H1 (cell line): ENCODE measurements at regions not wholly inside any gene's neighbourhood (a gene's known extent, or its start where the extent isn't known, plus 50 kb on each side); places are given as distances from the start of the nearest gene placed in this dataset.

Experiments used
- CTCF ChIA-PET: fragments of 300-600 bp; sonication (Branson Sonifier 250); formaldehyde crosslinking; loops from one replicate; lab custom pipeline; 2021; ENCODE audit not compliant: partially characterized antibody; lab: Charles Lee
- POLR2A ChIA-PET: fragments of 300-600 bp; sonication (Branson Sonifier 250); formaldehyde crosslinking; loops from one replicate; lab custom pipeline; 2021; ENCODE audit warnings: inconsistent platforms; ENCODE audit not compliant: partially characterized antibody; lab: Charles Lee
- DNase-seq, 2 experiments: peaks; one replicate each; pipeline versions ENCODE4 v3.0.0 to v3.0.0-alpha.2; 2010 to 2022; ENCODE audit warnings: low spot score in 2 of 2, low read depth in 1 of 2, mixed read lengths in 1 of 2
- FAIRE-seq: peaks from 2 replicates; lab custom pipeline; 2011; peaks lifted over from hg19 to GRCh38; lab: Jason Lieb, UNC
- H2AFZ ChIP-seq: 2 replicates; pipeline ENCODE4 v1.8.1; 2012; ENCODE audit warnings: low read length, inconsistent platforms
- H2AK5ac ChIP-seq: 2 replicates; pipeline ENCODE4 v1.6.1; 2013; ENCODE audit warnings: low read depth, low read length
- H2BK120ac ChIP-seq: replicated peaks from 2 replicates; pipeline ENCODE3; 2013; ENCODE audit warnings: low read depth, low read length, inconsistent platforms
- H2BK12ac ChIP-seq: 2 replicates; pipeline ENCODE4 v1.6.1; 2013; ENCODE audit warnings: low read depth, low read length
- H2BK15ac ChIP-seq: 2 replicates; pipeline ENCODE4 v1.6.1; 2013; ENCODE audit warnings: low read length
- H2BK20ac ChIP-seq: 2 replicates; pipeline ENCODE4 v1.6.1; 2013; ENCODE audit warnings: low read length
- H2BK5ac ChIP-seq: 2 replicates; pipeline ENCODE4 v1.6.1; 2013; ENCODE audit warnings: low read depth, low read length
- H3K14ac ChIP-seq: 2 replicates; pipeline ENCODE4 v1.6.1; 2013; ENCODE audit warnings: inconsistent platforms; ENCODE audit not compliant: insufficient read length
- H3K18ac ChIP-seq: 2 replicates; pipeline ENCODE4 v1.6.1; 2013; ENCODE audit warnings: low read length; ENCODE audit errors: extremely low read depth
- H3K23ac ChIP-seq: 2 replicates; pipeline ENCODE4 v1.6.1; 2013; ENCODE audit warnings: inconsistent platforms; ENCODE audit not compliant: insufficient read length
- H3K23me2 ChIP-seq: 2 replicates; pipeline ENCODE4 v1.6.1; 2013; ENCODE audit warnings: low read depth, low read length
- H3K27ac ChIP-seq: 2 replicates; pipeline ENCODE4 v1.6.1; 2011; ENCODE audit warnings: low read depth, low read length, inconsistent platforms
- H3K27me3 ChIP-seq, 4 experiments: replicated peaks in 1 of 4; 1 replicate in 1 of 4; 2 replicates in 3 of 4; pipeline versions ENCODE4 v1.6.1 to v1.8.1; 2011 to 2013; ENCODE audit warnings: low read length in 3 of 4, mild to moderate bottlenecking in 3 of 4, inconsistent platforms in 2 of 4, mixed read lengths in 2 of 4, moderate library complexity in 1 of 4; ENCODE audit not compliant: control insufficient read depth in 3 of 4, insufficient read depth in 3 of 4; ENCODE audit errors: extremely low read depth in 1 of 4
- H3K36me3 ChIP-seq, 4 experiments: 2 replicates each; pipeline versions ENCODE4 v1.6.1 to v1.8.1; 2011 to 2013; ENCODE audit warnings: mild to moderate bottlenecking in 4 of 4, low read length in 3 of 4, moderate library complexity in 2 of 4, control low read depth in 1 of 4, inconsistent platforms in 1 of 4; ENCODE audit not compliant: insufficient read depth in 4 of 4, control insufficient read depth in 2 of 4
- H3K4ac ChIP-seq: replicated peaks from 2 replicates; pipeline ENCODE3; 2013; ENCODE audit warnings: low read length, low read depth, mixed read lengths, inconsistent platforms; ENCODE audit not compliant: insufficient read length
- H3K4me1 ChIP-seq, 4 experiments: replicated peaks in 1 of 4; 1 replicate in 1 of 4; 2 replicates in 3 of 4; pipeline versions ENCODE4 v1.6.1 to v1.8.1; 2011 to 2013; ENCODE audit warnings: low read length in 3 of 4, inconsistent platforms in 2 of 4, mixed read lengths in 1 of 4; ENCODE audit not compliant: insufficient read depth in 4 of 4, control insufficient read depth in 3 of 4
- H3K4me2 ChIP-seq, 2 experiments: 2 replicates each; pipeline versions ENCODE4 v1.6.1 to v1.8.1; 2011 to 2013; ENCODE audit warnings: low read depth in 2 of 2, low read length in 2 of 2, control low read depth in 1 of 2, inconsistent platforms in 1 of 2, mild to moderate bottlenecking in 1 of 2; ENCODE audit not compliant: insufficient read depth in 1 of 2
- H3K4me3 ChIP-seq, 4 experiments: fragments of 200-600, 300-600 bp in 1 of 4; sonication (generic), shearing (Covaris generic), sonication (Bioruptor Twin) in 1 of 4; 2 replicates each; pipeline versions ENCODE4 v1.5.1 to v1.8.1; 2011 to 2016; ENCODE audit warnings: low read length in 4 of 4, low read depth in 3 of 4, control low read depth in 2 of 4, inconsistent platforms in 2 of 4, mild to moderate bottlenecking in 2 of 4, mixed read lengths in 1 of 4, moderate library complexity in 1 of 4; ENCODE audit not compliant: insufficient read depth in 2 of 4; ENCODE audit errors: extremely low read depth in 1 of 4
- H3K56ac ChIP-seq: replicated peaks from 2 replicates; pipeline ENCODE3; 2013; ENCODE audit warnings: low read depth, mild to moderate bottlenecking, mixed read lengths, low read length, inconsistent platforms; ENCODE audit not compliant: insufficient read length
- H3K79me1 ChIP-seq: 2 replicates; pipeline ENCODE4 v1.6.1; 2013; ENCODE audit warnings: low read depth, low read length, control low read depth
- H3K79me2 ChIP-seq, 2 experiments: 2 replicates each; pipeline versions ENCODE4 v1.6.1 to v1.8.1; 2012 to 2013; ENCODE audit warnings: low read length in 2 of 2, mild to moderate bottlenecking in 2 of 2, inconsistent platforms in 1 of 2; ENCODE audit not compliant: insufficient read depth in 2 of 2, control insufficient read depth in 1 of 2
- H3K9ac ChIP-seq, 4 experiments: replicated peaks in 1 of 4; 1 replicate in 1 of 4; 2 replicates in 3 of 4; pipeline versions ENCODE4 v1.6.1 to v1.8.1; 2011 to 2013; ENCODE audit warnings: low read depth in 3 of 4, low read length in 3 of 4, control low read depth in 2 of 4, mild to moderate bottlenecking in 2 of 4, moderate library complexity in 2 of 4, inconsistent platforms in 1 of 4; ENCODE audit errors: extremely low read depth in 1 of 4
- H3K9me3 ChIP-seq, 2 experiments: 2 replicates each; pipeline versions ENCODE4 v1.6.1 to v1.8.1; 2012 to 2013; ENCODE audit warnings: mild to moderate bottlenecking in 2 of 2, moderate library complexity in 2 of 2, control low read depth in 1 of 2, inconsistent platforms in 1 of 2, low read depth in 1 of 2, low read length in 1 of 2, mixed read lengths in 1 of 2; ENCODE audit not compliant: insufficient read depth in 2 of 2
- H4K20me1 ChIP-seq, 2 experiments: replicated peaks in 1 of 2; 2 replicates each; pipeline versions ENCODE3 to v1.8.1; 2011 to 2013; ENCODE audit warnings: inconsistent platforms in 2 of 2, low read length in 2 of 2, mild to moderate bottlenecking in 1 of 2; ENCODE audit not compliant: insufficient read depth in 2 of 2, control insufficient read depth in 1 of 2
- H4K5ac ChIP-seq: 2 replicates; pipeline ENCODE4 v1.6.1; 2013; ENCODE audit warnings: low read length, low read depth, mixed read lengths, inconsistent platforms; ENCODE audit not compliant: insufficient read length
- H4K8ac ChIP-seq: 2 replicates; pipeline ENCODE4 v1.8.0; 2013; ENCODE audit warnings: mild to moderate bottlenecking, moderate library complexity, low read length, inconsistent platforms; ENCODE audit not compliant: insufficient read depth; ENCODE audit errors: extremely low read depth
- H4K91ac ChIP-seq: replicated peaks from 2 replicates; pipeline ENCODE3; 2013; ENCODE audit warnings: low read length, mixed read lengths, inconsistent platforms; ENCODE audit not compliant: insufficient read length
- BRCA1 ChIP-seq: IDR thresholded peaks from 2 replicates; pipeline ENCODE4 v1.6.1; 2012; ENCODE audit warnings: low read depth, low read length, improper control_type of control experiment
- EGR1 ChIP-seq: IDR thresholded peaks from 2 replicates; pipeline ENCODE4 v1.6.1; 2011; ENCODE audit warnings: low read depth, low read length, borderline replicate concordance
- JUN ChIP-seq: IDR thresholded peaks from 2 replicates; pipeline ENCODE4 v1.6.1; 2011; ENCODE audit warnings: low read depth, mild to moderate bottlenecking, improper control_type of control experiment, low read length
- WGBS, 2 experiments: shearing (Covaris generic) in 1 of 2; methylation state at CpG; one replicate each; pipeline versions ENCODE4 v1.1.6 to v1.1.7; 2013 to 2015; ENCODE audit warnings: low lambda C conversion rate in 2 of 2, mixed read lengths in 2 of 2, inconsistent platforms in 1 of 2, low coverage in 1 of 2, missing lambda C conversion rate in 1 of 2; ENCODE audit not compliant: insufficient replicate concordance in 2 of 2, insufficient coverage in 1 of 2, insufficient read length in 1 of 2; ENCODE audit errors: extremely low coverage in 1 of 2, missing lambda C conversion rate in 1 of 2; 5-methylcytosine and 5-hydroxymethylcytosine counted together

- Histone ChIP-seq H2BK20ac (no peak overlapping the region), H3K4me3 (no peak overlapping the region), H3K79me1 (no peaks in the 10 kb centered on the region), H3K23ac (no peak overlapping the region), H3K14ac (no peak overlapping the region), H3K4ac (no peak overlapping the region), H3K36me3 (peaks cover 0 to 9% (median 1%) of the 10 kb centered on the region in 4 experiments; a peak in 2 of 8 replicates), H2BK12ac (no peak overlapping the region), H4K5ac (no peak overlapping the region), H3K9ac (no peak overlapping the region), H2AFZ (no peak overlapping the region), H4K20me1 (no peaks in the 10 kb centered on the region), H3K18ac (no peak overlapping the region), H3K4me2 (no peak overlapping the region), H3K23me2 (no peaks in the 10 kb centered on the region), H3K56ac (no peak overlapping the region), H3K27ac (no peak overlapping the region), H4K91ac (no peak overlapping the region), H2BK5ac (no peak overlapping the region), H3K9me3 (peaks cover 10 to 18% of the 10 kb centered on the region in 2 experiments), H3K27me3 (no peaks in the 10 kb centered on the region), H2AK5ac (no peak overlapping the region), H3K4me1 (peaks cover 0 to 5% (median under 1%) of the 10 kb centered on the region in 4 experiments; a peak in 2 of 7 replicates), H2BK120ac (no peak overlapping the region), H3K79me2 (no peaks in the 10 kb centered on the region), H4K8ac (no peak overlapping the region), H2BK15ac (no peak overlapping the region)
- WGBS, 2 experiments: 98 to 100% methylated on average over 1 to 3 of the region's 3 CpGs
- ChIA-PET CTCF (no interaction called here), POLR2A (no interaction called here)
- FAIRE-seq (no peak), DNase-seq (no peak)
- TF ChIP-seq BRCA1: no peak
- no peak for TF ChIP-seq JUN
- no peak for TF ChIP-seq EGR1
These were observed 239.7 kb upstream of the ZNF608 start for GRCh38 chr5:124986170-124986569.
